ENCODE measurements at regions not wholly inside any gene's neighbourhood (a gene's known extent, or its start where the extent isn't known, plus 50 kb on each side); places are given as distances from the start of the nearest gene placed in this dataset.

GRCh38 chr10:24008164-24009091 lies 200.5 kb upstream of the KIAA1217 start:
- DNase-seq (ENCODE audit: low read depth, low spot score), result peak; percentile 1
- H3K4me3 ChIP-seq (ENCODE audit: low read depth, low read length), result no peak overlapping the region
- no peak for TF ChIP-seq CTCF (IDR thresholded peaks at IDR 0.05; ENCODE audit: insufficient read depth, low read length, missing control alignments)
- CTCF ChIA-PET, result interaction anchor here (0.8 to 4.6 kb wide), 5 partner anchors 15 to 510 kb away, joined by 3 to 29 read pairs (median 4); no protein-coding TSS in a partner anchor
- POLR2A ChIA-PET, result no interaction called here

GRCh38 chr10:24009115-24009514 lies 199.8 kb upstream of the KIAA1217 start:
- POLR2A ChIA-PET, result no interaction called here
- H3K4me3 ChIP-seq (ENCODE audit: low read depth, low read length), result no peak overlapping the region
- no peak for DNase-seq (ENCODE audit: low read depth, low spot score)

GRCh38 chr10:24009736-24010135 lies 199.2 kb upstream of the KIAA1217 start:
- DNase-seq (ENCODE audit: low read depth, low spot score), result no peak
- H3K4me3 ChIP-seq (ENCODE audit: low read depth, low read length), result no peak overlapping the region
- POLR2A ChIA-PET, result no interaction called here
- no peak for TF ChIP-seq CTCF (IDR thresholded peaks at IDR 0.05; ENCODE audit: insufficient read depth, low read length, missing control alignments)
- CTCF ChIA-PET, result interaction anchor here (0.9 to 4.6 kb wide), 4 partner anchors 17 to 509 kb away, joined by 3 to 29 read pairs (median 6); no protein-coding TSS in a partner anchor

More at GRCh38 chr10:24009115-24009514, 199.8 kb upstream of the KIAA1217 start:
- TF ChIP-seq CTCF (IDR thresholded peaks at IDR 0.05; ENCODE audit: insufficient read depth, low read length, missing control alignments), result no peak
- CTCF ChIA-PET, result interaction anchor here (1.0 to 4.6 kb wide), 4 partner anchors 16 to 510 kb away, joined by 3 to 29 read pairs (median 6); no protein-coding TSS in a partner anchor

GRCh38 chr10:24010436-24010970 lies 198.4 kb upstream of the KIAA1217 start:
- POLR2A ChIA-PET, result no interaction called here
- no peak for DNase-seq (ENCODE audit: low read depth, low spot score)
- no peak overlapping the region for H3K4me3 ChIP-seq (ENCODE audit: low read depth, low read length)
- no peak for TF ChIP-seq CTCF (IDR thresholded peaks at IDR 0.05; ENCODE audit: insufficient read depth, low read length, missing control alignments)
- CTCF ChIA-PET, result interaction anchor here (0.9 to 4.6 kb wide), 2 partner anchors 17 to 343 kb away, joined by 3 to 29 read pairs; no protein-coding TSS in a partner anchor

- no peak for DNase-seq (ENCODE audit: low read depth, low spot score)
- ChIA-PET CTCF (interaction anchor here (2.4 kb wide), 1 partner anchor 18 kb away, joined by 9 read pairs; no protein-coding TSS in a partner anchor), POLR2A (no interaction called here)
- no peak for TF ChIP-seq CTCF (IDR thresholded peaks at IDR 0.05; ENCODE audit: insufficient read depth, low read length, missing control alignments)
- H3K4me3 ChIP-seq (ENCODE audit: low read depth, low read length), result no peak overlapping the region
These were observed 196.6 kb upstream of the KIAA1217 start for GRCh38 chr10:24012249-24012803.

GRCh38 chr10:24027107-24027506 lies 181.8 kb upstream of the KIAA1217 start:
- POLR2A ChIA-PET, result no interaction called here

More at GRCh38 chr10:24027107-24027506, 181.8 kb upstream of the KIAA1217 start:
- TF ChIP-seq CTCF (IDR thresholded peaks at IDR 0.05; ENCODE audit: insufficient read depth, low read length, missing control alignments), result no peak
- no peak overlapping the region for H3K4me3 ChIP-seq (ENCODE audit: low read depth, low read length)
- CTCF ChIA-PET, result no interaction called here
- DNase-seq (ENCODE audit: low read depth, low spot score), result no peak

All from AG04449 (cell line).